Skeletal muscle satellite cell (primary cell): ENCODE measurements at regions not wholly inside any gene's neighbourhood (a gene's known extent, or its start where the extent isn't known, plus 50 kb on each side); places are given as distances from the start of the nearest gene placed in this dataset.

ENCODE experiments used
- H3K27me3 ChIP-seq: 2 replicates; pipeline ENCODE4 v1.7.0; 2013; ENCODE audit warnings: low read length; ENCODE audit not compliant: control insufficient read depth, insufficient read depth
- H3K36me3 ChIP-seq: 2 replicates; pipeline ENCODE4 v1.7.0; 2013; ENCODE audit warnings: mild to moderate bottlenecking, control low read depth, low read length; ENCODE audit not compliant: insufficient read depth
- H3K4me1 ChIP-seq: 2 replicates; pipeline ENCODE4 v1.7.0; 2013; ENCODE audit warnings: low read length; ENCODE audit not compliant: control insufficient read depth, insufficient read depth
- H3K4me2 ChIP-seq: 2 replicates; pipeline ENCODE4 v1.7.0; 2013; ENCODE audit warnings: mild to moderate bottlenecking, low read length
- H3K4me3 ChIP-seq: 2 replicates; pipeline ENCODE4 v1.7.0; 2013; ENCODE audit warnings: low read length
- H3K9ac ChIP-seq: 2 replicates; pipeline ENCODE4 v1.7.0; 2013; ENCODE audit warnings: mild to moderate bottlenecking, low read depth, low read length, moderate library complexity
- H3K9me3 ChIP-seq: replicated peaks from 2 replicates; pipeline ENCODE4 v1.7.0; 2013; ENCODE audit warnings: mild to moderate bottlenecking, control low read depth, low read length

DNA sequence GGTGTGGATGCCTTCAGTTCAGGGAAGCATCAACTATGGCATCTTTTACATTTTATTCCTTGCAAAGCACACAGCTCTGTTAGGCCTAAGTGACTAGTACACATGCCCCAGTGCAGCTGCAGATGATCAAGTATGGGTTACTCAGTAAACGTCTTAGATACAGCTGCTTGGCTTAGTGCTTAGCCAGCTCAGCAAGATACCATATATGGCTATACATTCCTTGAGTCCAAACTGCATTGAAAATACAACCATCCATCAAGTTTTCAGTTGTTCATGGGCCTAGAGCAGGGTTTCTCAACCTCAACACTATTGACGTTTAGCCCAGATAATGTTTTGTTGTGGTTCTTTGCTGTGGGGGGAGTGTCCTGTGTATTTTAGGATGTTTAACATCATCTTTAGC lies 769.9 kb downstream of the TSN start:
- Histone ChIP-seq H3K9me3 (no peaks in the 10 kb centered on the region), H3K9ac (no peak overlapping the region), H3K36me3 (no peaks in the 10 kb centered on the region), H3K4me1 (no peaks in the 10 kb centered on the region), H3K4me3 (no peak overlapping the region), H3K27me3 (no peaks in the 10 kb centered on the region), H3K4me2 (no peak overlapping the region)

DNA sequence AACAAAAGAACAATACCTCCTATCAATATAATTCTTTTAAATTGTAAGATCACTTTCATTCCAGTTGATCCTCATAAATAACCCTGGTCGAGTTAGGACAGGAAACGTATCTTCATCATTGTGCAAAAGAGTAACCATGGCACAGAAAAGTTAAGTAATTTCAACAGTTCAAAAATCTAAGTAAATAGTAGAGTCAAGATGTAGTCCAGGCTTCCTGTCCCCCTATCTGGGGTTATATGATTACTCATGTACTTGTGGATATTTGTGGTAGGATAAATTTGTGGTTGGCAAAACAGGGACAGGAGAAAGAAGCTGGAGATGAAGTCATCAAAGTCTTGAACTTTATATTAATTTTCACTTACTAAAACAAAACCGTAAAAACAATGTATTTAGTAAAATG lies 772.6 kb downstream of the TSN start:
- Histone ChIP-seq H3K9ac (no peak overlapping the region), H3K27me3 (no peaks in the 10 kb centered on the region), H3K4me1 (no peaks in the 10 kb centered on the region), H3K9me3 (no peaks in the 10 kb centered on the region), H3K36me3 (no peaks in the 10 kb centered on the region), H3K4me3 (no peak overlapping the region), H3K4me2 (no peak overlapping the region)

DNA sequence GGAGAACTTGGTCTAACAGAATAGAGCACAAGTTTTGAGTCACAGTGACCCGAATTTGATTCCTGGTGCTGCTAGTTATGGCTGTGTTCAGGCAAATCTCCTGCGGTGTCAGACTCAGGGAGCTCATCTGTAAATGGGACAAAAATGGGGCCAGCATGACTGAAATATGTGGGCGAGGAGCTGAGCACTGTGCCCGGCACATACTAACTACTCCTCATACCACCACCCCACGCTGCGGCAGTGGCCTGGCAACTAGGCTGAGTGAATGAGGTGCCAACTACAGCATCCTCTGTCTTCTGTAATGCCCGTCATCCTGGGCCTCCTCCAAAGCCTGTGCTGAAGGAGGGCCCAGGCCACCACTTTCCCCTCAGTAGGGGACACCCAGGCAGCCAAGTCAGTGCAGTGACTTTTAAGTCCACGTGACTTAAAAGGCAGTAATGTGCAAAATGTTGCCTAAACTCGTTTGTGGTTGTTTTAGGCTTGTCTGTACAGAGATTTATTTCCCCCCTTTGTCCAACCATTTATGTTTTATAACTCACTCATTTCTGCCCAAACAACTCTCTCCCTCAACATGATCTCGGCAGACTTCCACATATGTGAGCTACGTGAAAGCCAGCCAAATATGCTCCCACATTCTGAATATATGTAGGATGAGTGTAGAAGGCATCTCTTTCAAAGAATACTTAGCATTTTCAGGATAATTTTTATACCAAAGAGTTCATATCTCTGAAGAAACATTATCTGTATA lies 773.7 kb downstream of the TSN start:
- Histone ChIP-seq H3K27me3 (no peaks in the 10 kb centered on the region), H3K9ac (no peak overlapping the region), H3K36me3 (no peaks in the 10 kb centered on the region), H3K4me1 (no peaks in the 10 kb centered on the region), H3K9me3 (no peaks in the 10 kb centered on the region), H3K4me2 (no peak overlapping the region), H3K4me3 (no peak overlapping the region)

DNA sequence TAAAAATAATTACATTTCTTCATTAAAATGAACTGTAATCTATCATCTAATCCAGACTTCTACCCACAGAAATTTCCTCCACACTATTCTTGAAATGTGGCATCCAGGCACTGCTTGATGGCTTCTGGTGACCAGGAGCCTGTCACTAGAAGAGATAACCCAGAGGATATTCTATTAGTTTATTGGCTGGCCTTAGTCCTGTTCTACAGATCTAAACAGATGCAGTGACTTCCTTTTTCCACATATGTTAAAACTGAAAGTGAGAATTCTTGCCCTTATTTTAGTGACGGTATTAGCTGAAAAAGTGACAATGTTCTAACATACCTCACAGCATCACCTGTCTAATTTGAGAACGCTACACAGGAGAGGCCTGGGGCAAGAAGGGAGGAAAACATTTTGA lies 775.4 kb downstream of the TSN start:
- H3K27me3 ChIP-seq: no peaks in the 10 kb centered on the region
- H3K36me3 ChIP-seq: no peaks in the 10 kb centered on the region
- no peak overlapping the region for H3K4me2 ChIP-seq
- H3K4me3 ChIP-seq: no peak overlapping the region
- H3K9me3 ChIP-seq: no peaks in the 10 kb centered on the region
- no peak overlapping the region for H3K9ac ChIP-seq
- no peaks in the 10 kb centered on the region for H3K4me1 ChIP-seq

DNA sequence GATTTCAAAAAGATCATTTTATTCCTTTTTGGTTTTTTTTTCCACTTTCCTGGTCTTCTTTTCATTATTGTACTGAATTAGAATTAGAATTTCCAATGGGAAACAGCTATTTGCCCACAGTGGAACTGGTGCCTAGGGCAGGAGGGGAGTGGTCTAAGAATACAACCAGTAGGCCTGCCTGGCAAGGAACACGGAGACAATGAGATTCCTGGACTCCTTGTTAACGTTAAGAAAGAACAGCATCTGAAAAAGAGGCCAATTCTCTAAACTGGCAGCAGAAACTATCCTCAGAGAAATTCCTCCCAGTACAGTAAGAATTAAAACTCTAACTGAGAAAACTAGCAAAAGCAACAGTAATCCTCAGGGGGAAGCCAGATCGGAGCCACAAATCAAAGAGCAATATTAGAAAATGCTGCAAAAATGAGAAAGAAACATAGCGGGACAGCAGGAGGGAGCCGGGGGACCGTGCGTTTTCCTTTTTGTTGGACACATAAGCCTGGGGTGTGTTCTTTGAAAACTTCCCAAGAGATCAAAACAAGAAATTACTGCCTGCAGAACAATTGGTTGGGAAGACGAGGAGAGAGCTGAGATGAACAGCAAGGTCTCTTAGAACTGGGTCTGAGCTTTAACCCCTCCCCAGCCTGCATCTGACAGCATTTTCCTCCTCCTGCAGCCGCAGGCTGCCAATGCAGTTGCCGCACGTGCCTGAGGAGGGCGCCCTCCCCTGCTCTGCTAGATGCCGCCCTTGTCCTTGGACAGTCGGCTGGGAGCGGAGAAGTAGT lies 776.0 kb downstream of the TSN start:
- no peaks in the 10 kb centered on the region for H3K36me3 ChIP-seq
- no peaks in the 10 kb centered on the region for H3K4me1 ChIP-seq
- no peaks in the 10 kb centered on the region for H3K27me3 ChIP-seq
- H3K9ac ChIP-seq: no peak overlapping the region
- H3K4me3 ChIP-seq: no peak overlapping the region
- H3K4me2 ChIP-seq: no peak overlapping the region
- no peaks in the 10 kb centered on the region for H3K9me3 ChIP-seq

DNA sequence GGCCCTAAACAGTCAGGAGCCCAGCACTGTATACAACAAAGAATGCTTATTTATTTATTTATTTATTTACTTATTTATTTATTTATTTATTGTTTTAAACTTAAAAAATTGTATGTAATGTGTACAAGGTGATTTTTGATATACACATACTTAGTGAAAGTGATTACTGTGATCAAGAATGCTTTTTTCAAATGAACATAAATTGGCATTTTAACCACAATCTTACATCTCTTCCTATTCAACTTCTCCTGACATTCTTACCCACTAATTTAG lies 776.6 kb downstream of the TSN start:
- no peak overlapping the region for H3K9ac ChIP-seq
- H3K9me3 ChIP-seq: no peaks in the 10 kb centered on the region
- no peak overlapping the region for H3K4me2 ChIP-seq
- H3K4me3 ChIP-seq: no peak overlapping the region
- no peaks in the 10 kb centered on the region for H3K4me1 ChIP-seq
- no peaks in the 10 kb centered on the region for H3K36me3 ChIP-seq
- no peaks in the 10 kb centered on the region for H3K27me3 ChIP-seq

DNA sequence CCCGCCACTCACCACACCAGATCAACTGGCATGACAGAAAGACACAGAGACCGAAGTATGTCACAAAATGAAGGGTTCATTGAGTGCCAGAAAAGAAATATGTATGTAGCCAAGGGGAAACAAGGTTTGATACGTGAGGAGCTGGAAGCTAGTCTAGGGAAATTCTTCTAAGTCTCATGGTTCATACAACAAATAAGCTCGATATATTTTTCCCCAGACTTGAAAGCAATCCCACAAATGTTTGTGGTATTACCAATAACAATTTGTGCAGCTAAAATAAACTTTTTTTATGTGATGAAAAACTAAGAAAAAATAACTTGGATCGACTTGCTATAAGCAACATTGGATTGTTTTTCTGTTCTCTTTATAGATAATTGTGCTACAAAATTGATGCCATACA lies 777.0 kb downstream of the TSN start:
- no peak overlapping the region for H3K4me2 ChIP-seq
- no peaks in the 10 kb centered on the region for H3K36me3 ChIP-seq
- no peak overlapping the region for H3K9ac ChIP-seq
- no peaks in the 10 kb centered on the region for H3K27me3 ChIP-seq
- no peaks in the 10 kb centered on the region for H3K9me3 ChIP-seq
- no peak overlapping the region for H3K4me3 ChIP-seq
- no peaks in the 10 kb centered on the region for H3K4me1 ChIP-seq

DNA sequence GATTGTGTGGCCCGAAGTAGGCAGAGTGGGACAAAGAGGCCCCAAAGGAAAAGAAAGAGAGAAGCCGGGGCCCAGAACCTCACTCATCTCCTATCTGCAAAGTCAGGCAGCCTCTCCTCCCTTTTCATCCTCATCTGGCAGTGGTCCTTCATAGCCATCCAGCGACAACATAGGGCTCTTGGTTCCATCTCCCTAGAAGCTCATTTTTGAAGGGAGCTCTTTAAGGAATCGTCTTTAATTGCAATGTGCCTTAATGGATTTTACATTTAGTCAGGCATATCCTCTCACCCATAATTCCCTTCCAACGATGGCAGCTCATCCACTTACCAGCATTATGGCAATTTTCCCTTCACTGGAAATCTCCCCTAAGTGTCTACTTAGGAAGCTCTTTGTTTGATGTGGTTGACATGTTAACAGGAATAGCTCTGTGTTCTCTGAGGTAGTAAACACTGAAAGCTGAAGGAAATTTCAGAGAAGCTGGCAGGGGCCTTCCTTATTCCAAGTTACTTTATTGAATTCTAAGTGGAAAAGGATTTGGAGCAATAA lies 780.6 kb downstream of the TSN start:
- Histone ChIP-seq H3K4me2 (no peak overlapping the region), H3K9me3 (no peaks in the 10 kb centered on the region), H3K4me1 (no peaks in the 10 kb centered on the region), H3K4me3 (no peak overlapping the region), H3K27me3 (no peaks in the 10 kb centered on the region), H3K9ac (no peak overlapping the region), H3K36me3 (no peaks in the 10 kb centered on the region)

DNA sequence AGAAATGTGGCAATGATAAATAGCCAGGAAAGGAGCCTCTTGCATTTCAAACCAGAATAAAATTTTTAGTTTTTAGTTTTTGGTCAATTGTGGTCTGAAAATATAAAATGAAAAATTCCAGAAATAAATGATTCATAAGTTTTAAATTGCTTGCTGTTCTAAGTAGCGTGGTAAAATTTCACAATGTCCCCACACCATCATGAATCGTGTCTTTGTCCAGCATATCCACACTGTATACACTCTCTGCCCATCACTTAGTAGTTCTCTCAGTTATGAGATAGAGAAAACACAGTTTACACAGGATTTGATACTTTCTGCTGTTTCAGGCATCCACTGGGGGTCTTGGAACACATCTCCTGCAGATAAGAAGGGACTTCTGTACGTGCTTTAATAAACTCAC lies 783.9 kb downstream of the TSN start:
- Histone ChIP-seq H3K4me1 (peaks cover 4% of the 10 kb centered on the region), H3K9ac (no peak overlapping the region)

DNA sequence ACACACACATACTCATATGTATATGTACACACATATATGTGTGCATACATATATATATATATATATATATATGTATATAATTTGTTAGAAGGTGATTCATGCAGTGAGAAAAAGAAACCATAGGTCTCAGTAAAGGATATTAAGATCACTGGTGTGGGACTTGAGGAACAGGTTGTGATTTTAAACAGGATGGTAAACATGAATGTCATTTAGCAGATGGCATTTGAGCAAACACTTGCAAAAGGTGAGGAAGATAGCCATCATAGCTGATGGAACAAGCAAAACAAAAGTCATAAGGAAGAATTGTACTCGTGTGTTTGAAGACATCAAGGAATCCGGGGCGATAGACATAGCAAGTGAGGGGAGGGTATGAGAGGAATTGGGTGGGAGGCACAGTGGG lies 784.5 kb downstream of the TSN start:
- Histone ChIP-seq H3K36me3 (no peaks in the 10 kb centered on the region), H3K9ac (no peak overlapping the region), H3K27me3 (no peaks in the 10 kb centered on the region), H3K4me1 (peaks cover 4% of the 10 kb centered on the region), H3K4me2 (no peak overlapping the region), H3K4me3 (no peak overlapping the region), H3K9me3 (no peaks in the 10 kb centered on the region)

More for the DNA sequence above, 783.9 kb downstream of the TSN start:
- H3K36me3 ChIP-seq: no peaks in the 10 kb centered on the region
- no peaks in the 10 kb centered on the region for H3K27me3 ChIP-seq
- H3K4me3 ChIP-seq: no peak overlapping the region
- H3K9me3 ChIP-seq: no peaks in the 10 kb centered on the region
- H3K4me2 ChIP-seq: no peak overlapping the region

DNA sequence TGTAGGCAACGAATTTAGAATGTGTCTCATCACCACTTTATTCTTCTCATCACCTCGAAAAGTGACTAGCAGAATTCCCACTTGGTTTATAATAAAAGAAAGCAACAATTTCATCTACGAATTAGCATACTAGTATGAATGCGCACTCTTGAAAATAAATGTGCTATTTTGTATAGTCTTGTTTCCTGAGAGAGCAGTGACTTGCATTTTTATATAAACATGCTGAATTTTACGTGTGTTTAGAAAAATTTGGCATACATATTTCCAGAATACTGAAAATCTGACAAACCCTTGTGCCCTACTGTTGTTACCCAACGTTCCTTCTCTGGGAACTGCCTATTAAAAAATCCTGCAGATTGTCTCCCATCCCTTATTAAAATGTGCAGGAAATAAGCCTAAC lies 786.8 kb downstream of the TSN start:
- Histone ChIP-seq H3K27me3 (no peaks in the 10 kb centered on the region), H3K4me1 (peaks cover 4% of the 10 kb centered on the region), H3K4me2 (no peak overlapping the region), H3K4me3 (no peak overlapping the region), H3K9me3 (no peaks in the 10 kb centered on the region), H3K36me3 (no peaks in the 10 kb centered on the region), H3K9ac (no peak overlapping the region)

DNA sequence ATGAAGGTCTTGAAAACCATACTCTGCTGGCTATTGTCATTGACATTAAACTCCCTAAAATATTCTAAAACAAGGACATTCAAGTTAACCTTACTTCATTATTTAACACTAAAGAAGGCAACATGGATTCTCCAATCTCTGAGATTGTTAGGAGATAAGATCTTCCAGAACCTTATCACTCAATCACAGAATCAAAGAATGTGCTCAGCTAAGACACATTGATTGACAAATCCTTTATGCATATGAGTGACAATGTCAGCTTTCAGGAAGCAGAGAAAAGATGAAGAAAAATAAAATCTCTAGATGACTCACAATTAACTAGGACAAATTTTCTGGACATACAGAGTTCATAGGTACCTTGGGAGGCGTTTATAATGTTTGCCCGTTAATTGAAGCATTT lies 787.2 kb downstream of the TSN start:
- no peak overlapping the region for H3K4me3 ChIP-seq
- H3K27me3 ChIP-seq: no peaks in the 10 kb centered on the region
- H3K9me3 ChIP-seq: no peaks in the 10 kb centered on the region
- H3K4me1 ChIP-seq: peaks cover 4% of the 10 kb centered on the region
- H3K9ac ChIP-seq: no peak overlapping the region
- no peak overlapping the region for H3K4me2 ChIP-seq
- H3K36me3 ChIP-seq: no peaks in the 10 kb centered on the region
